WTC11 (cell line): ENCODE measurements at regions not wholly inside any gene's neighbourhood (a gene's known extent, or its start where the extent isn't known, plus 50 kb on each side); places are given as distances from the start of the nearest gene placed in this dataset.

Source experiments
- ATAC-seq: fragments of 200-7000 bp; cut with Tn5 transposase; 2 replicates; pipeline ENCODE4 v1.10.0; 2021; ENCODE audit warnings: mild to moderate bottlenecking, moderate library complexity
- CTCF ChIA-PET: fragments of 300-600 bp; sonication (Branson Sonifier 250); formaldehyde crosslinking; loops from one replicate; lab custom pipeline; 2021; ENCODE audit warnings: antibody characterized with exemption; lab: Charles Lee
- POLR2A ChIA-PET: fragments of 350-600 bp; sonication (Branson Sonifier 250); formaldehyde crosslinking; loops from one replicate; lab custom pipeline; 2021; ENCODE audit warnings: antibody characterized with exemption; lab: Charles Lee
- DNase-seq: peaks from one replicate; pipeline ENCODE4 v3.0.0; 2021; ENCODE audit warnings: low spot score
- H3K27ac Mint-ChIP-seq: 2 replicates; pipeline ENCODE4 v1.8.0; 2021; ENCODE audit warnings: mixed read lengths
- H3K27me3 Mint-ChIP-seq: 2 replicates; pipeline ENCODE4 v1.8.0; 2021; ENCODE audit warnings: low read depth, mild to moderate bottlenecking, moderate library complexity, mixed read lengths
- H3K36me3 Mint-ChIP-seq: 2 replicates; pipeline ENCODE4 v1.8.0; 2021; ENCODE audit warnings: mixed read lengths
- H3K4me1 Mint-ChIP-seq: 2 replicates; pipeline ENCODE4 v1.8.0; 2022; ENCODE audit warnings: mixed read lengths
- H3K4me3 Mint-ChIP-seq: 2 replicates; pipeline ENCODE4 v1.8.0; 2021; ENCODE audit warnings: mild to moderate bottlenecking, moderate library complexity, mixed read lengths
- H3K9me3 Mint-ChIP-seq: 2 replicates; pipeline ENCODE4 v1.8.0; 2021; ENCODE audit warnings: mixed read lengths
- CDX4 ChIP-seq: fragments of 250-450 bp; sonication (Bioruptor Pico); IDR thresholded peaks from 2 replicates; pipeline ENCODE4 v1.9.0; 2021; ENCODE audit warnings: moderate library complexity, mild to moderate bottlenecking, inconsistent platforms, borderline replicate concordance
- CREB1 ChIP-seq: sonication (generic); formaldehyde crosslinking; IDR thresholded peaks from 2 replicates; pipeline ENCODE4 v1.8.0; 2023; ENCODE audit warnings: mild to moderate bottlenecking, missing genetic modification reagents
- CTCF ChIP-seq: fragments of 200-600 bp; IDR thresholded peaks from 2 replicates; pipeline ENCODE4 v1.8.0; 2022; ENCODE audit warnings: antibody characterized with exemption
- EMX1 ChIP-seq: fragments of 250-450 bp; sonication (Bioruptor Pico); IDR thresholded peaks from 2 replicates; pipeline ENCODE4 v1.8.0; 2021; ENCODE audit warnings: mild to moderate bottlenecking
- ETV6 ChIP-seq: sonication (generic); formaldehyde crosslinking; IDR thresholded peaks from 2 replicates; pipeline ENCODE4 v1.8.1; 2022; ENCODE audit warnings: mild to moderate bottlenecking, missing genetic modification reagents
- JAZF1 ChIP-seq: fragments of 250-450 bp; sonication (Bioruptor Pico); IDR thresholded peaks from 2 replicates; pipeline ENCODE4 v1.9.0; 2021; ENCODE audit warnings: moderate library complexity, mild to moderate bottlenecking, inconsistent platforms
- KAT7 ChIP-seq: sonication (generic); formaldehyde crosslinking; IDR thresholded peaks from 2 replicates; pipeline ENCODE4 v1.8.1; 2023; ENCODE audit warnings: missing genetic modification reagents, mild to moderate bottlenecking, borderline replicate concordance
- MAX ChIP-seq: sonication (generic); formaldehyde crosslinking; IDR thresholded peaks from 2 replicates; pipeline ENCODE4 v1.8.0; 2022; ENCODE audit warnings: mild to moderate bottlenecking, missing genetic modification reagents
- MXD4 ChIP-seq: fragments of 250-450 bp; sonication (Bioruptor Pico); IDR thresholded peaks from 2 replicates; pipeline ENCODE4 v1.8.0; 2021; ENCODE audit warnings: mild to moderate bottlenecking, moderate library complexity, borderline replicate concordance
- NR2C2 ChIP-seq: sonication (generic); formaldehyde crosslinking; IDR thresholded peaks from 2 replicates; pipeline ENCODE4 v1.8.0; 2022; ENCODE audit warnings: mild to moderate bottlenecking, missing genetic modification reagents
- NR3C1 ChIP-seq: sonication (generic); formaldehyde crosslinking; conservative IDR thresholded peaks from 2 replicates; pipeline ENCODE4 v1.8.1; 2023; ENCODE audit warnings: low read depth, mild to moderate bottlenecking, missing genetic modification reagents
- RORB ChIP-seq: fragments of 250-450 bp; sonication (Bioruptor Pico); IDR thresholded peaks from 2 replicates; pipeline ENCODE4 v1.9.0; 2021; ENCODE audit warnings: mild to moderate bottlenecking
- SMAD4 ChIP-seq: sonication (generic); formaldehyde crosslinking; IDR thresholded peaks from 2 replicates; pipeline ENCODE4 v1.8.0; 2022; ENCODE audit warnings: mild to moderate bottlenecking, missing genetic modification reagents
- STAT6 ChIP-seq: sonication (generic); formaldehyde crosslinking; conservative IDR thresholded peaks from 2 replicates; pipeline ENCODE4 v1.8.1; 2023; ENCODE audit warnings: mild to moderate bottlenecking, low read depth, missing genetic modification reagents, moderate library complexity
- TEAD1 ChIP-seq: sonication (generic); formaldehyde crosslinking; IDR thresholded peaks from 2 replicates; pipeline ENCODE4 v1.8.0; 2022; ENCODE audit warnings: mild to moderate bottlenecking, missing genetic modification reagents
- TF ChIP-seq, protein P1 (sequence below): sonication (generic); formaldehyde crosslinking; IDR thresholded peaks from 2 replicates; pipeline ENCODE4 v1.8.1; 2023; ENCODE audit warnings: mild to moderate bottlenecking, missing genetic modification reagents, borderline replicate concordance
- TF ChIP-seq, protein P2 (sequence below): fragments of 250-450 bp; sonication (Bioruptor Pico); IDR thresholded peaks from 2 replicates; pipeline ENCODE4 v1.9.0; 2021; ENCODE audit warnings: mild to moderate bottlenecking

- TF ChIP-seq RORB (CRISPR knock-in tag): no peak
- no peak for TF ChIP-seq KAT7 (CRISPR knock-in tag)
Observed at GRCh38 chr2:158038901-158039300, 62.8 kb upstream of the UPP2 start (continued).

GRCh38 chr2:158034198-158034866, 67.3 kb upstream of the UPP2 start:
- Mint-ChIP-seq H3K27me3 (no peaks in the 10 kb centered on the region), H3K9me3 (no peaks in the 10 kb centered on the region)

GRCh38 chr2:158031371-158031770, 70.3 kb upstream of the UPP2 start:
- Mint-ChIP-seq H3K27ac (no peak overlapping the region), H3K4me3 (no peak overlapping the region), H3K36me3 (no peaks in the 10 kb centered on the region), H3K27me3 (no peaks in the 10 kb centered on the region; the same call in 1 of the 2 replicates), H3K9me3 (peaks cover 8% of the 10 kb centered on the region), H3K4me1 (peaks cover 4% of the 10 kb centered on the region; the same call in 1 of the 2 replicates)
- DNase-seq (no peak), ATAC-seq (no peak)
- CTCF ChIA-PET: interaction anchor here (1.3 to 4.3 kb wide), 3 partner anchors 713 to 723 kb away, joined by 3 to 52 read pairs (median 45); no protein-coding TSS in a partner anchor
- POLR2A ChIA-PET: no interaction called here
- TF ChIP-seq, protein P1, sequence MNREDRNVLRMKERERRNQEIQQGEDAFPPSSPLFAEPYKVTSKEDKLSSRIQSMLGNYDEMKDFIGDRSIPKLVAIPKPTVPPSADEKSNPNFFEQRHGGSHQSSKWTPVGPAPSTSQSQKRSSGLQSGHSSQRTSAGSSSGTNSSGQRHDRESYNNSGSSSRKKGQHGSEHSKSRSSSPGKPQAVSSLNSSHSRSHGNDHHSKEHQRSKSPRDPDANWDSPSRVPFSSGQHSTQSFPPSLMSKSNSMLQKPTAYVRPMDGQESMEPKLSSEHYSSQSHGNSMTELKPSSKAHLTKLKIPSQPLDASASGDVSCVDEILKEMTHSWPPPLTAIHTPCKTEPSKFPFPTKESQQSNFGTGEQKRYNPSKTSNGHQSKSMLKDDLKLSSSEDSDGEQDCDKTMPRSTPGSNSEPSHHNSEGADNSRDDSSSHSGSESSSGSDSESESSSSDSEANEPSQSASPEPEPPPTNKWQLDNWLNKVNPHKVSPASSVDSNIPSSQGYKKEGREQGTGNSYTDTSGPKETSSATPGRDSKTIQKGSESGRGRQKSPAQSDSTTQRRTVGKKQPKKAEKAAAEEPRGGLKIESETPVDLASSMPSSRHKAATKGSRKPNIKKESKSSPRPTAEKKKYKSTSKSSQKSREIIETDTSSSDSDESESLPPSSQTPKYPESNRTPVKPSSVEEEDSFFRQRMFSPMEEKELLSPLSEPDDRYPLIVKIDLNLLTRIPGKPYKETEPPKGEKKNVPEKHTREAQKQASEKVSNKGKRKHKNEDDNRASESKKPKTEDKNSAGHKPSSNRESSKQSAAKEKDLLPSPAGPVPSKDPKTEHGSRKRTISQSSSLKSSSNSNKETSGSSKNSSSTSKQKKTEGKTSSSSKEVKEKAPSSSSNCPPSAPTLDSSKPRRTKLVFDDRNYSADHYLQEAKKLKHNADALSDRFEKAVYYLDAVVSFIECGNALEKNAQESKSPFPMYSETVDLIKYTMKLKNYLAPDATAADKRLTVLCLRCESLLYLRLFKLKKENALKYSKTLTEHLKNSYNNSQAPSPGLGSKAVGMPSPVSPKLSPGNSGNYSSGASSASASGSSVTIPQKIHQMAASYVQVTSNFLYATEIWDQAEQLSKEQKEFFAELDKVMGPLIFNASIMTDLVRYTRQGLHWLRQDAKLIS (CRISPR knock-in tag): no peak
- TF ChIP-seq NR2C2 (CRISPR knock-in tag) (no peak), STAT6 (no peak), EMX1 (CRISPR knock-in tag) (no peak), NR3C1 (CRISPR knock-in tag) (no peak), JAZF1 (CRISPR knock-in tag) (no peak), CDX4 (no peak), TEAD1 (CRISPR knock-in tag) (no peak), MXD4 (no peak), ETV6 (CRISPR knock-in tag) (no peak), SMAD4 (no peak), CREB1 (CRISPR knock-in tag) (no peak)
- TF ChIP-seq, protein P2, sequence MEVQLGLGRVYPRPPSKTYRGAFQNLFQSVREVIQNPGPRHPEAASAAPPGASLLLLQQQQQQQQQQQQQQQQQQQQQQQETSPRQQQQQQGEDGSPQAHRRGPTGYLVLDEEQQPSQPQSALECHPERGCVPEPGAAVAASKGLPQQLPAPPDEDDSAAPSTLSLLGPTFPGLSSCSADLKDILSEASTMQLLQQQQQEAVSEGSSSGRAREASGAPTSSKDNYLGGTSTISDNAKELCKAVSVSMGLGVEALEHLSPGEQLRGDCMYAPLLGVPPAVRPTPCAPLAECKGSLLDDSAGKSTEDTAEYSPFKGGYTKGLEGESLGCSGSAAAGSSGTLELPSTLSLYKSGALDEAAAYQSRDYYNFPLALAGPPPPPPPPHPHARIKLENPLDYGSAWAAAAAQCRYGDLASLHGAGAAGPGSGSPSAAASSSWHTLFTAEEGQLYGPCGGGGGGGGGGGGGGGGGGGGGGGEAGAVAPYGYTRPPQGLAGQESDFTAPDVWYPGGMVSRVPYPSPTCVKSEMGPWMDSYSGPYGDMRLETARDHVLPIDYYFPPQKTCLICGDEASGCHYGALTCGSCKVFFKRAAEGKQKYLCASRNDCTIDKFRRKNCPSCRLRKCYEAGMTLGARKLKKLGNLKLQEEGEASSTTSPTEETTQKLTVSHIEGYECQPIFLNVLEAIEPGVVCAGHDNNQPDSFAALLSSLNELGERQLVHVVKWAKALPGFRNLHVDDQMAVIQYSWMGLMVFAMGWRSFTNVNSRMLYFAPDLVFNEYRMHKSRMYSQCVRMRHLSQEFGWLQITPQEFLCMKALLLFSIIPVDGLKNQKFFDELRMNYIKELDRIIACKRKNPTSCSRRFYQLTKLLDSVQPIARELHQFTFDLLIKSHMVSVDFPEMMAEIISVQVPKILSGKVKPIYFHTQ (CRISPR knock-in tag): no peak

More at GRCh38 chr2:158034198-158034866, 67.3 kb upstream of the UPP2 start:
- DNase-seq: peak; percentile 31
- TF ChIP-seq MAX (CRISPR knock-in tag): no peak
- TF ChIP-seq CTCF: 0 out of 2 replicates have a peak, but pooled peaks have one; percentile 19
- TF ChIP-seq, all 79 proteins: peak for 1
- CTCF ChIA-PET: interaction anchor here (0.6 to 4.3 kb wide), 26 partner anchors 9 to 1879 kb away, joined by 3 to 52 read pairs (median 3); partner anchors contain the start of gene CCDC148
- Mint-ChIP-seq H3K4me1 (peaks cover 2% of the 10 kb centered on the region; the same call in 1 of the 2 replicates), H3K36me3 (no peaks in the 10 kb centered on the region), H3K27ac (no peak overlapping the region), H3K4me3 (no peak overlapping the region)
- POLR2A ChIA-PET: interaction anchor here (1.3 kb wide), 1 partner anchor 711 kb away, joined by 3 read pairs; no protein-coding TSS in a partner anchor
- ATAC-seq: peak; percentile 99
